ENCODE measurements at regions not wholly inside any gene's neighbourhood (a gene's known extent, or its start where the extent isn't known, plus 50 kb on each side); places are given as distances from the start of the nearest gene placed in this dataset.

DNA sequence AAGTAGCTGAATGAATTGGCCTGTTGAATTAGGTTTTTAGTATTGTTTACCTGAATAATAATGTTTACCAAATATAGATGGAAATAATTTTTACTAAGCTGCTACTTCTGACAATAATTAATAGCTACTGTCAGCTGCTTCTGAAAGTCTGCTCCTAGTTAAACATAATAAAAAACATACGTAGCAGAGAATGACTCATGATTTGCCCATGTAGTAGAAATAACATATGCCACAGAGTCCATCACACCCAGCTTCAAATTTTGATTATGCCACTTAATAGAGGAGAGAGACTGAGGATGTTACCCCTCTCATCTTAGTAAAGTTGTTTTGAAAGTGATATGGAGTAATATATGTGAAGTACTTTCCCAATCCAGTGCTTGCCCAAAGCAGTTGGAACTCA lies 57.6 kb upstream of the MDFIC start:
- DNase-seq, result no peak
- Histone ChIP-seq H3K9me3 (ENCODE audit: control insufficient read depth in 1 of 2, insufficient read depth in 1 of 2, low read length in 2 of 2) (no peaks in the 10 kb centered on the region), H3K4me3 (ENCODE audit: low read length) (no peak overlapping the region), H3K27me3 (ENCODE audit: control insufficient read depth in 1 of 2, insufficient read depth in 2 of 2, low read length in 2 of 2) (no peaks in the 10 kb centered on the region), H3K4me1 (ENCODE audit: insufficient read depth, low read length) (no peaks in the 10 kb centered on the region), H3K27ac (ENCODE audit: low read depth in 1 of 2, low read length in 2 of 2) (no peak overlapping the region), H3K36me3 (ENCODE audit: insufficient read depth, low read length) (no peaks in the 10 kb centered on the region)
- no peaks in the 10 kb centered on the region for H3K9me3 Mint-ChIP-seq
- no peak overlapping the region for H3K27ac Mint-ChIP-seq
- H3K36me3 Mint-ChIP-seq (ENCODE audit: low read depth), result no peaks in the 10 kb centered on the region
- ChIA-PET CTCF (interaction anchor here (1.8 to 1.9 kb wide), 2 partner anchors 89 to 353 kb away, joined by 6 to 7 read pairs; no protein-coding TSS in a partner anchor), POLR2A (interaction anchor here (1.4 kb wide), 1 partner anchor 11 kb away, joined by 3 read pairs; no protein-coding TSS in a partner anchor)
- no peak for ATAC-seq (ENCODE audit: poor library complexity)
- intact Hi-C loops (cut with DNase I, micrococcal nuclease), result loop anchor here in 1 of 2 experiments (10.0 kb wide), 3 partner anchors 511 to 821 kb away; no protein-coding TSS in a partner anchor
- H3K27me3 Mint-ChIP-seq, result no peaks in the 10 kb centered on the region
- no peak overlapping the region for H3K4me3 Mint-ChIP-seq
- H3K4me1 Mint-ChIP-seq (ENCODE audit: low read depth), result no peaks in the 10 kb centered on the region
- TF ChIP-seq, protein P1, sequence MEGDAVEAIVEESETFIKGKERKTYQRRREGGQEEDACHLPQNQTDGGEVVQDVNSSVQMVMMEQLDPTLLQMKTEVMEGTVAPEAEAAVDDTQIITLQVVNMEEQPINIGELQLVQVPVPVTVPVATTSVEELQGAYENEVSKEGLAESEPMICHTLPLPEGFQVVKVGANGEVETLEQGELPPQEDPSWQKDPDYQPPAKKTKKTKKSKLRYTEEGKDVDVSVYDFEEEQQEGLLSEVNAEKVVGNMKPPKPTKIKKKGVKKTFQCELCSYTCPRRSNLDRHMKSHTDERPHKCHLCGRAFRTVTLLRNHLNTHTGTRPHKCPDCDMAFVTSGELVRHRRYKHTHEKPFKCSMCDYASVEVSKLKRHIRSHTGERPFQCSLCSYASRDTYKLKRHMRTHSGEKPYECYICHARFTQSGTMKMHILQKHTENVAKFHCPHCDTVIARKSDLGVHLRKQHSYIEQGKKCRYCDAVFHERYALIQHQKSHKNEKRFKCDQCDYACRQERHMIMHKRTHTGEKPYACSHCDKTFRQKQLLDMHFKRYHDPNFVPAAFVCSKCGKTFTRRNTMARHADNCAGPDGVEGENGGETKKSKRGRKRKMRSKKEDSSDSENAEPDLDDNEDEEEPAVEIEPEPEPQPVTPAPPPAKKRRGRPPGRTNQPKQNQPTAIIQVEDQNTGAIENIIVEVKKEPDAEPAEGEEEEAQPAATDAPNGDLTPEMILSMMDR (IDR thresholded peaks at IDR 0.05), result no peak

DNA sequence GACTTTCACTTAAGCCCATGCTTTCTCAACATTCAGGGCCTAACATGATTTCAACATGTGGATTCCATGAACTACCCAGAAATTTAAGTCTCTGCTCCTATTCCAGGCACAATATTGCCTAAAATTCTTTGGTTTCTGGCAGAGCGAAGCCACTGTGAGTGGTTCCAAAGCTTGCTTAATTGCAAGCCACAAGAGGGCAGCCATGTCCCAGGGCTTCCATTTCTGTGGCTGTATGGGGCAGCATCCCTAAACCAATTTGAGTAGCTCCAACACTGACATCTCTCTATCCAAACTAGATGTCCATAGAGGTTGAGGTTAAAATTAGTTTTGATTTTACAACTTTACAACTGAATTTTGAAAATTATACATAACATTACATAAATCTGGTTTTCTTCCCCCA lies 56.3 kb upstream of the MDFIC start:
- peak; percentile 35 to 78 (median 46) for DNase-seq
- Histone ChIP-seq H3K27me3 (ENCODE audit: control insufficient read depth in 1 of 2, insufficient read depth in 2 of 2, low read length in 2 of 2) (no peaks in the 10 kb centered on the region), H3K36me3 (ENCODE audit: insufficient read depth, low read length) (no peaks in the 10 kb centered on the region), H3K27ac (ENCODE audit: low read depth in 1 of 2, low read length in 2 of 2) (no peak overlapping the region), H3K4me3 (ENCODE audit: low read length) (no peak overlapping the region), H3K9me3 (ENCODE audit: control insufficient read depth in 1 of 2, insufficient read depth in 1 of 2, low read length in 2 of 2) (no peaks in the 10 kb centered on the region), H3K4me1 (ENCODE audit: insufficient read depth, low read length) (no peaks in the 10 kb centered on the region)
- CTCF ChIA-PET, result interaction anchor here (0.6 to 1.9 kb wide), 27 partner anchors 9 to 984 kb away, joined by 3 to 15 read pairs (median 4); no protein-coding TSS in a partner anchor
- Mint-ChIP-seq H3K4me1 (ENCODE audit: low read depth) (no peaks in the 10 kb centered on the region), H3K27me3 (no peaks in the 10 kb centered on the region), H3K4me3 (no peak overlapping the region), H3K9me3 (no peaks in the 10 kb centered on the region), H3K36me3 (ENCODE audit: low read depth) (no peaks in the 10 kb centered on the region), H3K27ac (no peak overlapping the region)
- intact Hi-C loops (cut with DNase I, micrococcal nuclease), result loop anchor here (1.0 to 10.0 kb wide), 8 partner anchors 72 to 1042 kb away; no protein-coding TSS in a partner anchor
- TF ChIP-seq, protein P1 (IDR thresholded peaks at IDR 0.05), result peak; percentile 89
- ATAC-seq (ENCODE audit: poor library complexity), result peak; percentile 66
- POLR2A ChIA-PET, result no interaction called here

Data from CD4-positive, alpha-beta T cell (primary cell).